ENCODE measurements at regions not wholly inside any gene's neighbourhood (a gene's known extent, or its start where the extent isn't known, plus 50 kb on each side); places are given as distances from the start of the nearest gene placed in this dataset.
A peak's percentile ranks its signal among the peaks of the same experiment; 100 is the strongest.

- H3K4me3 ChIP-seq, result no peak overlapping the region
- intact Hi-C loops (cut with DNase I), result no loop called here
- no peaks in the 10 kb centered on the region for H3K36me3 ChIP-seq (replicated peaks in 1 of 2)
- TF ChIP-seq, protein P1, sequence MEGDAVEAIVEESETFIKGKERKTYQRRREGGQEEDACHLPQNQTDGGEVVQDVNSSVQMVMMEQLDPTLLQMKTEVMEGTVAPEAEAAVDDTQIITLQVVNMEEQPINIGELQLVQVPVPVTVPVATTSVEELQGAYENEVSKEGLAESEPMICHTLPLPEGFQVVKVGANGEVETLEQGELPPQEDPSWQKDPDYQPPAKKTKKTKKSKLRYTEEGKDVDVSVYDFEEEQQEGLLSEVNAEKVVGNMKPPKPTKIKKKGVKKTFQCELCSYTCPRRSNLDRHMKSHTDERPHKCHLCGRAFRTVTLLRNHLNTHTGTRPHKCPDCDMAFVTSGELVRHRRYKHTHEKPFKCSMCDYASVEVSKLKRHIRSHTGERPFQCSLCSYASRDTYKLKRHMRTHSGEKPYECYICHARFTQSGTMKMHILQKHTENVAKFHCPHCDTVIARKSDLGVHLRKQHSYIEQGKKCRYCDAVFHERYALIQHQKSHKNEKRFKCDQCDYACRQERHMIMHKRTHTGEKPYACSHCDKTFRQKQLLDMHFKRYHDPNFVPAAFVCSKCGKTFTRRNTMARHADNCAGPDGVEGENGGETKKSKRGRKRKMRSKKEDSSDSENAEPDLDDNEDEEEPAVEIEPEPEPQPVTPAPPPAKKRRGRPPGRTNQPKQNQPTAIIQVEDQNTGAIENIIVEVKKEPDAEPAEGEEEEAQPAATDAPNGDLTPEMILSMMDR (IDR thresholded peaks at IDR 0.05), result no peak
- no peak for TF ChIP-seq POLR2A (IDR thresholded peaks at IDR 0.05)
- 69 to 84% (median 76%) methylated on average over 3 of the region's 3 CpGs for WGBS, 4 donors
- H3K27ac ChIP-seq, result no peak overlapping the region
- no peaks in the 10 kb centered on the region for H3K9me3 ChIP-seq (replicated peaks in 1 of 3)
- no peak for DNase-seq
- no peaks in the 10 kb centered on the region for H3K27me3 ChIP-seq
- peaks cover 0 to 16% of the 10 kb centered on the region in 2 donors for H3K4me1 ChIP-seq (replicated peaks in 1 of 2)
Measured at GRCh38 chr15:35629766-35630165, 83.8 kb upstream of the DPH6 start.

- TF ChIP-seq, protein P1 (IDR thresholded peaks at IDR 0.05), result no peak
- TF ChIP-seq POLR2A (IDR thresholded peaks at IDR 0.05), result no peak
- H3K4me1 ChIP-seq (replicated peaks in 1 of 2), result peaks cover 0 to 9% of the 10 kb centered on the region in 2 donors
- 58 to 62% (median 59%) methylated on average over 3 of the region's 3 CpGs for WGBS, 4 donors
- DNase-seq, result peak in 1 of 7 donors; percentile 15
- no peaks in the 10 kb centered on the region for H3K9me3 ChIP-seq (replicated peaks in 1 of 3)
- no peaks in the 10 kb centered on the region for H3K27me3 ChIP-seq
- no peak overlapping the region for H3K4me3 ChIP-seq
- intact Hi-C loops (cut with DNase I), result no loop called here
- no peak overlapping the region for H3K27ac ChIP-seq
- H3K36me3 ChIP-seq (replicated peaks in 1 of 2), result no peaks in the 10 kb centered on the region
Measured at GRCh38 chr15:35630532-35630931, 84.6 kb upstream of the DPH6 start.

DNA sequence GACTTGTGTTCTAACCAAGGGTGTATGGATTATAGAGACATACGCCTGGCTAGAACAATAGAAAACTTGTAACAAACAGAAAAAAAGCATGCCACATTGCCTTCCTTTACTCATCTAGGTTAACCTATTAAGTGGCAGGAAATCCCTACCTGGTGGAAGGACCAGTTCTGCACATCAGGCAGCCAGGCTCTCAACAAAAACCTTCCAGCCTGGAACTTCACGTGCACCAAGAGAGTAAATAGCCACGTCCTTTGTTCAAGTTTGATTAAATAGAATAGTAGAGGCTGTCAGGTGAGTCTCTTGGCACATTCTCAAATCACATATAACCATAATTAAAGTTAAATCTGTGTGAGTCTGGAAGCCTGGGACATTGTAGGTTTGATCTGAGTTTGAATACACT, 85.0 kb upstream of the DPH6 start:
- H3K27me3 ChIP-seq, result no peaks in the 10 kb centered on the region
- no peak for TF ChIP-seq POLR2A (IDR thresholded peaks at IDR 0.05)
- TF ChIP-seq, protein P1 (IDR thresholded peaks at IDR 0.05), result no peak
- no peaks in the 10 kb centered on the region for H3K36me3 ChIP-seq (replicated peaks in 1 of 2)
- no peak overlapping the region for H3K27ac ChIP-seq
- no peak for DNase-seq
- intact Hi-C loops (cut with DNase I), result no loop called here
- H3K9me3 ChIP-seq (replicated peaks in 1 of 3), result no peaks in the 10 kb centered on the region
- WGBS, 4 donors, result 85 to 92% (median 90%) methylated on average over 3 of the region's 3 CpGs
- H3K4me1 ChIP-seq (replicated peaks in 1 of 2), result peaks cover 0 to 6% of the 10 kb centered on the region in 2 donors
- no peak overlapping the region for H3K4me3 ChIP-seq

GRCh38 chr15:35633677-35634076, 87.7 kb upstream of the DPH6 start:
- Histone ChIP-seq H3K9me3 (replicated peaks in 1 of 3) (no peaks in the 10 kb centered on the region), H3K4me1 (replicated peaks in 1 of 2) (no peaks in the 10 kb centered on the region), H3K27me3 (no peaks in the 10 kb centered on the region), H3K36me3 (replicated peaks in 1 of 2) (no peaks in the 10 kb centered on the region), H3K4me3 (no peak overlapping the region), H3K27ac (no peak overlapping the region)
- intact Hi-C loops (cut with DNase I), result no loop called here
- TF ChIP-seq, protein P1 (IDR thresholded peaks at IDR 0.05), result no peak
- TF ChIP-seq POLR2A (IDR thresholded peaks at IDR 0.05), result no peak
- 91 to 97% (median 92%) methylated on average over 3 of the region's 3 CpGs for WGBS, 4 donors
- no peak for DNase-seq

Measured in adrenal gland (tissue), 9 donors.